ENCODE measurements at regions not wholly inside any gene's neighbourhood (a gene's known extent, or its start where the extent isn't known, plus 50 kb on each side); places are given as distances from the start of the nearest gene placed in this dataset.
"Not testable (repeated sequence)": the region's sequence is repeated elsewhere in the genome, so short reads cannot be mapped to it uniquely, and the experiment has no call there.

DNA sequence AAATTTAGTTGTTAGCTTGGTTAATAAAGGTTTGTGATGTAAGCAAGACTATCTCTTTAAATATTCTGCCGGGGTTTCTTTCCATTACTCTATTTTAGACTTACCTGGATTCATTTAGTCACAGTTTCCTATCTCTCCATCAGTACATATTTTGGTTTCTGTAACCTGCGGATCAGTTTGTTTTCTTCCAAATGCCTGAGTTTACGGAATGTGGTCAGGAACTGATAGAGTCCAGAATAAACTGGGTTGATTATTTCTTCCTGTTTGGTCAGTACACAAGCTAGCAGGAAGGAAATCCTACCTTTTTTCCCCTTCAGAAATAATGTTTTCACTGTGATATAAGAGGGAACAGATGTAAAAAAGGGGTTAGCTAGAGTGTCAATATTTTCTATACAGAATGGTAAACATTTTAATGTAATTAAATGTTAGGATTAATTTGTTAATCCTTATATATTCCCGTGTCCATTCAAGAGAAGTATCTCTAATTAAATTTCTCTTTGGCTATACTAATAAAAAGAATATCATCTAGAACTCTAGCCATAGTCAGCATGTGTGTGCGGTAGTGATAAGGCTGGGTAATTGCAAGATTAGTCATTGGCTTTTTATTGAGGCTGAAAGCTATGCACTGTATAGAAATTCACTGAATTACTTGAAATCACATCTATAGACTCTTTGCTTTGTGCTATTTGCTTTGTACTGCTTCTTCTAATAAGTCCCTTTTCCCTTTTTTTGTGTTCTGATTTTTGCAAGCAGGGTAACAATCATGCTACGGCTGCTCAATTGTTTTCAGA is 144.7 kb upstream of the ADGRL4 start:
- no peaks in the 10 kb centered on the region for H3K9me3 ChIP-seq
- H3K27me3 ChIP-seq: no peaks in the 10 kb centered on the region
- no peaks in the 10 kb centered on the region for H3K4me1 ChIP-seq
- H3K4me3 ChIP-seq: no peak overlapping the region
- H3K36me3 ChIP-seq (ENCODE audit: low read depth, missing control alignments): no peaks in the 10 kb centered on the region
- WGBS, 2 donors: 57 to 78% methylated on average over 6 of the region's 6 CpGs
- no peak for TF ChIP-seq POLR2A (IDR thresholded peaks at IDR 0.05)
- TF ChIP-seq, protein P1, sequence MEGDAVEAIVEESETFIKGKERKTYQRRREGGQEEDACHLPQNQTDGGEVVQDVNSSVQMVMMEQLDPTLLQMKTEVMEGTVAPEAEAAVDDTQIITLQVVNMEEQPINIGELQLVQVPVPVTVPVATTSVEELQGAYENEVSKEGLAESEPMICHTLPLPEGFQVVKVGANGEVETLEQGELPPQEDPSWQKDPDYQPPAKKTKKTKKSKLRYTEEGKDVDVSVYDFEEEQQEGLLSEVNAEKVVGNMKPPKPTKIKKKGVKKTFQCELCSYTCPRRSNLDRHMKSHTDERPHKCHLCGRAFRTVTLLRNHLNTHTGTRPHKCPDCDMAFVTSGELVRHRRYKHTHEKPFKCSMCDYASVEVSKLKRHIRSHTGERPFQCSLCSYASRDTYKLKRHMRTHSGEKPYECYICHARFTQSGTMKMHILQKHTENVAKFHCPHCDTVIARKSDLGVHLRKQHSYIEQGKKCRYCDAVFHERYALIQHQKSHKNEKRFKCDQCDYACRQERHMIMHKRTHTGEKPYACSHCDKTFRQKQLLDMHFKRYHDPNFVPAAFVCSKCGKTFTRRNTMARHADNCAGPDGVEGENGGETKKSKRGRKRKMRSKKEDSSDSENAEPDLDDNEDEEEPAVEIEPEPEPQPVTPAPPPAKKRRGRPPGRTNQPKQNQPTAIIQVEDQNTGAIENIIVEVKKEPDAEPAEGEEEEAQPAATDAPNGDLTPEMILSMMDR (IDR thresholded peaks at IDR 0.05): no peak
- no peak overlapping the region for H3K27ac ChIP-seq
- no peak for DNase-seq
- intact Hi-C loops (cut with DNase I; ENCODE audit: low total_unique reads): no loop called here

DNA sequence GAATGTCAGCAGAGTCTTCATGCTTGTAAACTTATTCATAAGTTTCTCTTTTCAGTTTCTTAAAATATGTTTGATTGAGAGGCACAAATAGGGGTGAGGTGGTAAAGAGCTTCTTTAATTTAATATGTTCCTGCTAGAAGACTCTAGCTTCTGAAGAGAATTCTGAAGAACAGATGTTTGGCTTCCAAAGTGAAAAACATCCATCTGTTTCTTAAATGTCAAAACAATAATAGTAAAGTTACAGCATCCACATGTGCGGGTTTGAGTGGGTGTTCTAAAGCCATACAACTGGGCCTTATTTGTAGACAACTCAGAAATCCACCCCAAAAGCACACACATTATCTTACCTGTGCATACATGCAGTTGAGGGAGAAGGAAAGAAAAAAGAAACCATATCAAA is 144.0 kb upstream of the ADGRL4 start:
- Histone ChIP-seq H3K9me3 (no peaks in the 10 kb centered on the region), H3K4me3 (no peak overlapping the region), H3K4me1 (no peaks in the 10 kb centered on the region), H3K36me3 (ENCODE audit: low read depth, missing control alignments) (no peaks in the 10 kb centered on the region), H3K27me3 (no peaks in the 10 kb centered on the region), H3K27ac (no peak overlapping the region)
- intact Hi-C loops (cut with DNase I; ENCODE audit: low total_unique reads): no loop called here
- WGBS, 2 donors: 78 to 94% methylated on average over 1 of the region's 1 CpG
- TF ChIP-seq, protein P1 (IDR thresholded peaks at IDR 0.05): no peak
- TF ChIP-seq POLR2A (IDR thresholded peaks at IDR 0.05): no peak
- DNase-seq: no peak

DNA sequence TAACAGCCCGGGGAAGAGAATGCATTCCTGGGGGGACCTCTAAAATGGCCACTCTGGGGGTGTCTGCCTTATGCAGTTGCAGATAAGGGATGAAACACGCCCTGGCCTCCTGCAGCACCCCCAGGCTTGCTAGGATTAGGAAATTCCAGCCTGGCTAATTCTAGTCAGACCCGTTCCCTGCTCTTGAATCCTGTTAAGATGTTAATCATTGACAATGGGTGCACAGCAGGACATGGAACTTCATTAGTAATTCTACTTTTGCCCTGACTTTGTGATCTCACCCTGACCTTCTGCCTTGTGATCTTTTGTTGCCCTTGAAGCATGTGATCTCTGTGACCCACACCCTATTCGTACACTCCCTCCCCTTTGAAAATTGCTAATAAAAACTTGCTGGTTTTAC is 131.7 kb upstream of the ADGRL4 start:
- H3K4me1 ChIP-seq; H3K9me3 ChIP-seq; H3K27me3 ChIP-seq; H3K27ac ChIP-seq; intact Hi-C loops (cut with DNase I; ENCODE audit: low total_unique reads); DNase-seq; H3K36me3 ChIP-seq (ENCODE audit: low read depth, missing control alignments); H3K4me3 ChIP-seq: not testable (repeated sequence)
- 85 to 87% methylated on average over 4 of the region's 4 CpGs for WGBS, 2 donors

DNA sequence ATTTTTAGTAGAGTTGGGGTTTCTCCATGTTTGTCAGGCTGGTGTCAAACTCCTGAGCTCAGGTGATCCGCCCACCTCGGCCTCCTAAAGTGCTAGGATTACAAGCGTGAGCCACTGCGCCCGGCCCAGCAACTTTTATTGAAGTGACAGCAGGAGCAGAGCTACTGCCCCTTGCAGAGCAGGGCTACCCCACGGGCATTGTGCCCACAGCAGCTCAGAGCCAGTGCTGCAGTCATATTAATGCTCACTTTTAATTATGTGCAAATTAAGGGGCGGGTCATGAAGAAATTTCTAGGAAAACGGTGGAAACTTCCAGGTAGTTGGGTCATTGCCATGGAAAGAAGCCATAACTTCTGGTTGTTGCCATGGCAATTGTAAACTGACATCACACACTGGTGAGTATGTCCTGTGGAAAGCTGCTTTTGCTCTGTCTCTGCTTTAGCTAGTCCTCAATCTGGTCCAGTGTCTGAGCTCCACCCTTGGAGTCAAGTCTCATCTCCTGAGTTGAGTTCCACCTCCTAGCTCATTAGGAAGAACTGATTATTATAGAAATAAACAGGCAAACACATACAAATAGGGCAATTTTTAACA is 127.3 kb upstream of the ADGRL4 start:
- intact Hi-C loops (cut with DNase I; ENCODE audit: low total_unique reads): no loop called here
- 90 to 91% methylated on average over 4 to 8 of the region's 8 CpGs for WGBS, 2 donors
- H3K4me1 ChIP-seq: no peaks in the 10 kb centered on the region
- TF ChIP-seq, protein P1 (IDR thresholded peaks at IDR 0.05): no peak
- no peak for TF ChIP-seq POLR2A (IDR thresholded peaks at IDR 0.05)
- H3K9me3 ChIP-seq: no peaks in the 10 kb centered on the region
- H3K27ac ChIP-seq: no peak overlapping the region
- H3K4me3 ChIP-seq: no peak overlapping the region
- no peaks in the 10 kb centered on the region for H3K27me3 ChIP-seq
- DNase-seq: no peak
- no peaks in the 10 kb centered on the region for H3K36me3 ChIP-seq (ENCODE audit: low read depth, missing control alignments)

DNA sequence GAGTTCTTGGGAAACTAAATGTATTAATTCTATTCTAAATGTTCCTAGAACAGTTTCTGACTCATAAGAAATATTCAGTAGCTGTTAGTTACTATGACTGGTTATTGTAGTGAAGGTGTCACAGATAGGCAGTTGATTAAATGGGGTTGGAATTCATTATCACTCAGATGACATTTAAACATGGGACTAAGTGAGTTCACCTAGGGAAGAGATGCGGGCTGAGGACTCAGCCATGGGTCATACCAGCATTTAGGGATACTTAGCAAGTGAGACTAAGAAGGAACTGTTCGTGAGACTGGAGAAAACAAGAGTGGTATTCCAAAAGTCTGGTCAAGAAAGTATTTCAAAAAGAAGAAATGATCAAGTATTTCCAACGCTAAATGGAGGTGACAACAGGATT is 125.1 kb upstream of the ADGRL4 start:
- WGBS, 2 donors: 58 to 63% methylated on average over 3 of the region's 3 CpGs
- no peaks in the 10 kb centered on the region for H3K9me3 ChIP-seq
- H3K4me3 ChIP-seq: no peak overlapping the region
- no peak overlapping the region for H3K27ac ChIP-seq
- no peaks in the 10 kb centered on the region for H3K36me3 ChIP-seq (ENCODE audit: low read depth, missing control alignments)
- TF ChIP-seq, protein P1 (IDR thresholded peaks at IDR 0.05): no peak
- TF ChIP-seq POLR2A (IDR thresholded peaks at IDR 0.05): no peak
- no peaks in the 10 kb centered on the region for H3K27me3 ChIP-seq
- intact Hi-C loops (cut with DNase I; ENCODE audit: low total_unique reads): no loop called here
- DNase-seq: no peak
- no peaks in the 10 kb centered on the region for H3K4me1 ChIP-seq
